Right ventricle myocardium inferior (tissue), 1 donor: ENCODE measurements at regions not wholly inside any gene's neighbourhood (a gene's known extent, or its start where the extent isn't known, plus 50 kb on each side); places are given as distances from the start of the nearest gene placed in this dataset.
A peak's percentile ranks its signal among the peaks of the same experiment; 100 is the strongest.

Source experiments
- ATAC-seq: fragments of 200-7000 bp; cut with Tn5 transposase; one replicate; pipeline ENCODE4 v1.9.1; 2020; ENCODE audit warnings: mild to moderate bottlenecking, moderate library complexity
- DNase-seq: peaks from one replicate; pipeline ENCODE4 v3.0.0; 2021; ENCODE audit errors: missing footprints
- intact Hi-C: fragments of 100-400 bp; cut with DNase I; formaldehyde crosslinking; loops from one replicate; pipeline ENCODE4 v1.11.0; 2022
- donor health status: DM: no; HTN: yes; CAD: no; lungs with severe emphysema.

GRCh38 chr4:28621591-28621990 is 1761.0 kb downstream of the STIM2 start:
- no peak for ATAC-seq
- no peak for DNase-seq
- intact Hi-C loops = no loop called here

GRCh38 chr4:28636971-28637370 is 1776.3 kb downstream of the STIM2 start:
- ATAC-seq (no peak), DNase-seq (no peak)
- intact Hi-C loops = no loop called here

- intact Hi-C loops = no loop called here
- ATAC-seq (no peak), DNase-seq (no peak)
Observed at GRCh38 chr4:28639747-28640146, 1779.1 kb downstream of the STIM2 start.

GRCh38 chr4:28654618-28655017 is 1794.0 kb downstream of the STIM2 start:
- DNase-seq = no peak
- intact Hi-C loops = no loop called here
- no peak for ATAC-seq

GRCh38 chr4:28665306-28665705 is 1804.7 kb downstream of the STIM2 start:
- ATAC-seq (no peak), DNase-seq (no peak)
- intact Hi-C loops = no loop called here

GRCh38 chr4:28675582-28675981 is 1814.9 kb downstream of the STIM2 start:
- ATAC-seq (no peak), DNase-seq (no peak)
- intact Hi-C loops = no loop called here

GRCh38 chr4:28677808-28678207 is 1817.2 kb downstream of the STIM2 start:
- DNase-seq (no peak), ATAC-seq (no peak)
- intact Hi-C loops = no loop called here

- intact Hi-C loops = no loop called here
- ATAC-seq (no peak), DNase-seq (no peak)
Observed at GRCh38 chr4:28682847-28683246, 1822.2 kb downstream of the STIM2 start.

- no peak for ATAC-seq
- intact Hi-C loops = no loop called here
- DNase-seq = peak; percentile 52
Observed at GRCh38 chr4:28686618-28687017, 1826.0 kb downstream of the STIM2 start.

- intact Hi-C loops = no loop called here
- ATAC-seq (no peak), DNase-seq (no peak)
Observed at GRCh38 chr4:28690890-28691289, 1830.2 kb downstream of the STIM2 start.

GRCh38 chr4:28702571-28702970 is 1841.9 kb downstream of the STIM2 start:
- intact Hi-C loops = no loop called here
- DNase-seq (no peak), ATAC-seq (no peak)

GRCh38 chr4:28709891-28710290 is 1849.2 kb downstream of the STIM2 start:
- intact Hi-C loops = no loop called here
- DNase-seq = no peak

GRCh38 chr4:28723371-28723770 is 1862.7 kb downstream of the STIM2 start:
- intact Hi-C loops = no loop called here
- ATAC-seq (no peak), DNase-seq (no peak)

More at GRCh38 chr4:28709891-28710290, 1849.2 kb downstream of the STIM2 start:
- ATAC-seq = no peak

- no peak for ATAC-seq
- intact Hi-C loops = no loop called here
- no peak for DNase-seq
Observed at GRCh38 chr4:28724239-28724638, 1863.6 kb downstream of the STIM2 start.

- intact Hi-C loops = no loop called here
- no peak for DNase-seq
- ATAC-seq = no peak
Observed at GRCh38 chr4:28730304-28730703, 1869.7 kb downstream of the STIM2 start.

- intact Hi-C loops = no loop called here
- no peak for ATAC-seq
- DNase-seq = no peak
Observed at GRCh38 chr4:28744066-28744465, 1883.4 kb downstream of the STIM2 start.

- no peak for ATAC-seq
- intact Hi-C loops = no loop called here
- no peak for DNase-seq
Observed at GRCh38 chr4:28754376-28754775, 1893.7 kb downstream of the STIM2 start.

GRCh38 chr4:28755081-28755480 is 1894.4 kb downstream of the STIM2 start:
- intact Hi-C loops = no loop called here
- DNase-seq = no peak
- no peak for ATAC-seq

- intact Hi-C loops = no loop called here
- DNase-seq = no peak
- no peak for ATAC-seq
Observed at GRCh38 chr4:28759064-28759463, 1898.4 kb downstream of the STIM2 start.

GRCh38 chr4:28760003-28760402 is 1899.4 kb downstream of the STIM2 start:
- no peak for DNase-seq
- intact Hi-C loops = no loop called here
- ATAC-seq = no peak

- DNase-seq (no peak), ATAC-seq (no peak)
- intact Hi-C loops = no loop called here
Observed at GRCh38 chr4:28772066-28772465, 1911.4 kb downstream of the STIM2 start.

- DNase-seq = no peak
- intact Hi-C loops = no loop called here
- ATAC-seq = peak; percentile 69
Observed at GRCh38 chr4:28772788-28773187, 1912.1 kb downstream of the STIM2 start.
